ENCODE measurements at regions not wholly inside any gene's neighbourhood (a gene's known extent, or its start where the extent isn't known, plus 50 kb on each side); places are given as distances from the start of the nearest gene placed in this dataset.

DNA sequence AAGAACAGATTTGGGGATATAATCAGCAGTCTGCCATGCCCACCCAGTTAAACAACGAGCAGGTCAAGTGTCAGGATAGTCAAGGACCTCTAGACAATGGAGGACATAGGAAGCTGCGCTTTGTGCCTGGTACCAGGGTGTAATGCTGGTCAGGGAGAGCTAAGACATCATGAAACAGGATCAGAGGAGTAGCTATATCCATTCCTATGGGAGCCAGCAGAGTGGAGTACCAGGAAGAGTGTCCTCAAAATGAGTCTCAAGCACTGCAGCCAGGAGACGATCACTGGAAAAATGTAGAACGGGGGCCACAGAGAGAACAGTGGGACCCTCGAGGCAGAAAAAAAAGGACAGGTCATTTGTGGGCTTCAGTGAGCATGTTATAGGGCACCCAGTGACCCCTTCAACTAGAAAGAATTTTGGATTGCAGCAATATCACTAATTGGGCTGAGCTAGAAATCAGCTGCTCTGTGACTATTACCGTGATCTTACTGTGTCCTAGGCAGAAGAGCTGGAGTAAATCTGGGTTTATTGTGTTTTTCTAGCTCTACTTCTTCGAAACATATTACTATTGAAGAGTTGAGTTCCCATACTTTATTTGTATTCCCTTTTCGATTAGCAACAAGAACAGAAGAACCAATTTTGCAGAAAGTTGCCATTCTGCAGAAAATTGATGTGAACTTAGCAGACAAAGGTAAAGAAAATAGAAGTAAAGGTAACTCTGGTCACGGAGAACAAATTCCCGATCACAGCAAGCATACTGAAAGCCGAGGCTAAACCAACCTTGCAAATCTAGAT is 319.6 kb downstream of the AHR start:
- H3K36me3 ChIP-seq = no peaks in the 10 kb centered on the region
- no peaks in the 10 kb centered on the region for H3K27me3 ChIP-seq
- DNase-seq = no peak
- no peaks in the 10 kb centered on the region for H3K4me1 ChIP-seq
- intact Hi-C loops (cut with DNase I; ENCODE audit: low total_unique reads) (no loop called here), in situ Hi-C loops (cut with MboI; ENCODE audit: low sequenced_read_pairs in 4 of 4) (no loop called here)
- H3K27ac ChIP-seq = no peak overlapping the region
- H3K4me3 ChIP-seq = no peak overlapping the region
- ATAC-seq = no peak
- no peaks in the 10 kb centered on the region for H3K9me3 ChIP-seq
- TF ChIP-seq POLR2A (IDR thresholded peaks at IDR 0.05) = no peak
- TF ChIP-seq, protein P1, sequence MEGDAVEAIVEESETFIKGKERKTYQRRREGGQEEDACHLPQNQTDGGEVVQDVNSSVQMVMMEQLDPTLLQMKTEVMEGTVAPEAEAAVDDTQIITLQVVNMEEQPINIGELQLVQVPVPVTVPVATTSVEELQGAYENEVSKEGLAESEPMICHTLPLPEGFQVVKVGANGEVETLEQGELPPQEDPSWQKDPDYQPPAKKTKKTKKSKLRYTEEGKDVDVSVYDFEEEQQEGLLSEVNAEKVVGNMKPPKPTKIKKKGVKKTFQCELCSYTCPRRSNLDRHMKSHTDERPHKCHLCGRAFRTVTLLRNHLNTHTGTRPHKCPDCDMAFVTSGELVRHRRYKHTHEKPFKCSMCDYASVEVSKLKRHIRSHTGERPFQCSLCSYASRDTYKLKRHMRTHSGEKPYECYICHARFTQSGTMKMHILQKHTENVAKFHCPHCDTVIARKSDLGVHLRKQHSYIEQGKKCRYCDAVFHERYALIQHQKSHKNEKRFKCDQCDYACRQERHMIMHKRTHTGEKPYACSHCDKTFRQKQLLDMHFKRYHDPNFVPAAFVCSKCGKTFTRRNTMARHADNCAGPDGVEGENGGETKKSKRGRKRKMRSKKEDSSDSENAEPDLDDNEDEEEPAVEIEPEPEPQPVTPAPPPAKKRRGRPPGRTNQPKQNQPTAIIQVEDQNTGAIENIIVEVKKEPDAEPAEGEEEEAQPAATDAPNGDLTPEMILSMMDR (IDR thresholded peaks at IDR 0.05 in 4 of 5, conservative IDR thresholded peaks at IDR 0.05 in 1 of 5) = no peak

GRCh38 chr7:17618652-17618974 is 320.2 kb downstream of the AHR start:
- intact Hi-C loops (cut with DNase I; ENCODE audit: low total_unique reads) = no loop called here
- in situ Hi-C loops (cut with MboI; ENCODE audit: low sequenced_read_pairs in 4 of 4) = no loop called here
- no peaks in the 10 kb centered on the region for H3K9me3 ChIP-seq
- no peaks in the 10 kb centered on the region for H3K36me3 ChIP-seq
- H3K27me3 ChIP-seq = no peaks in the 10 kb centered on the region
- no peak for DNase-seq
- H3K4me1 ChIP-seq = no peaks in the 10 kb centered on the region
- TF ChIP-seq, protein P1 (IDR thresholded peaks at IDR 0.05 in 4 of 5, conservative IDR thresholded peaks at IDR 0.05 in 1 of 5) = no peak
- no peak for TF ChIP-seq POLR2A (IDR thresholded peaks at IDR 0.05)
- no peak overlapping the region for H3K4me3 ChIP-seq
- ATAC-seq = no peak
- H3K27ac ChIP-seq = no peak overlapping the region

GRCh38 chr7:17619196-17619818 is 320.9 kb downstream of the AHR start:
- no peak overlapping the region for H3K27ac ChIP-seq
- in situ Hi-C loops (cut with MboI; ENCODE audit: low sequenced_read_pairs in 4 of 4) = no loop called here
- H3K4me3 ChIP-seq = no peak overlapping the region
- intact Hi-C loops (cut with DNase I; ENCODE audit: low total_unique reads) = no loop called here
- TF ChIP-seq POLR2A (IDR thresholded peaks at IDR 0.05) = no peak
- TF ChIP-seq, protein P1 (IDR thresholded peaks at IDR 0.05 in 4 of 5, conservative IDR thresholded peaks at IDR 0.05 in 1 of 5) = no peak
- H3K27me3 ChIP-seq = no peaks in the 10 kb centered on the region
- ATAC-seq (no peak), DNase-seq (no peak)
- H3K9me3 ChIP-seq = no peaks in the 10 kb centered on the region
- no peaks in the 10 kb centered on the region for H3K4me1 ChIP-seq
- H3K36me3 ChIP-seq = no peaks in the 10 kb centered on the region

GRCh38 chr7:17620566-17620965 is 319.7 kb downstream of the SNX13 start:
- Histone ChIP-seq H3K4me3 (no peak overlapping the region), H3K36me3 (no peaks in the 10 kb centered on the region), H3K4me1 (no peaks in the 10 kb centered on the region), H3K27me3 (no peaks in the 10 kb centered on the region), H3K9me3 (no peaks in the 10 kb centered on the region), H3K27ac (no peak overlapping the region)
- DNase-seq = no peak
- TF ChIP-seq, protein P1 (IDR thresholded peaks at IDR 0.05 in 4 of 5, conservative IDR thresholded peaks at IDR 0.05 in 1 of 5) = no peak
- TF ChIP-seq POLR2A (IDR thresholded peaks at IDR 0.05) = no peak
- intact Hi-C loops (cut with DNase I; ENCODE audit: low total_unique reads) (no loop called here), in situ Hi-C loops (cut with MboI; ENCODE audit: low sequenced_read_pairs in 4 of 4) (no loop called here)
- ATAC-seq = no peak
